CD8-positive, alpha-beta memory T cell (primary cell): ENCODE measurements at regions not wholly inside any gene's neighbourhood (a gene's known extent, or its start where the extent isn't known, plus 50 kb on each side); places are given as distances from the start of the nearest gene placed in this dataset.

Experiments used
- CTCF ChIA-PET: fragments of 350-600 bp; sonication (Branson Sonifier 250); formaldehyde crosslinking; loops from one replicate; lab custom pipeline; 2021; ENCODE audit warnings: antibody characterized with exemption; lab: Charles Lee
- POLR2A ChIA-PET: fragments of 350-600 bp; sonication (Branson Sonifier 250); formaldehyde crosslinking; loops from one replicate; lab custom pipeline; 2021; ENCODE audit warnings: antibody characterized with exemption; lab: Charles Lee
- DNase-seq, 5 donors: peaks; one replicate each; pipeline versions ENCODE4 v3.0.0 to v3.0.0-alpha.2; 2020 to 2022; ENCODE audit warnings: mixed read lengths in 1 of 5
- H3K27ac ChIP-seq: one replicate; pipeline ENCODE4 v1.7.0; 2013; ENCODE audit warnings: low read depth, mild to moderate bottlenecking, low read length, moderate library complexity
- H3K27me3 ChIP-seq: 2 replicates; pipeline ENCODE4 v1.7.0; 2013; ENCODE audit warnings: low read length, mild to moderate bottlenecking; ENCODE audit not compliant: insufficient read depth, poor library complexity, severe bottlenecking
- H3K36me3 ChIP-seq: 2 replicates; pipeline ENCODE4 v1.7.0; 2013; ENCODE audit warnings: mild to moderate bottlenecking, low read length, moderate library complexity; ENCODE audit not compliant: insufficient read depth
- H3K4me1 ChIP-seq: 2 replicates; pipeline ENCODE4 v1.7.0; 2013; ENCODE audit warnings: mild to moderate bottlenecking, low read length, moderate library complexity; ENCODE audit not compliant: insufficient read depth
- H3K4me3 ChIP-seq: 2 replicates; pipeline ENCODE4 v1.7.0; 2013; ENCODE audit warnings: mild to moderate bottlenecking, low read length
- H3K9me3 ChIP-seq: 2 replicates; pipeline ENCODE4 v1.7.0; 2013; ENCODE audit warnings: mild to moderate bottlenecking, low read length
- H3K27ac Mint-ChIP-seq, 8 donors: one replicate each; pipeline ENCODE4 v1.8.0; 2020 to 2021; ENCODE audit warnings: mixed read lengths in 8 of 8, mild to moderate bottlenecking in 6 of 8, inconsistent platforms in 3 of 8, moderate library complexity in 3 of 8
- H3K27me3 Mint-ChIP-seq, 2 donors: one replicate each; pipeline ENCODE4 v1.8.0; 2020 to 2021; ENCODE audit warnings: mixed read lengths in 2 of 2, mild to moderate bottlenecking in 1 of 2, moderate library complexity in 1 of 2
- H3K36me3 Mint-ChIP-seq, 3 donors: one replicate each; pipeline ENCODE4 v1.8.0; 2020 to 2021; ENCODE audit warnings: mixed read lengths in 3 of 3, inconsistent platforms in 1 of 3, mild to moderate bottlenecking in 1 of 3
- H3K4me1 Mint-ChIP-seq, 3 donors: one replicate each; pipeline ENCODE4 v1.8.0; 2020 to 2021; ENCODE audit warnings: mixed read lengths in 3 of 3, inconsistent platforms in 1 of 3, mild to moderate bottlenecking in 1 of 3
- H3K4me3 Mint-ChIP-seq, 7 donors: one replicate each; pipeline ENCODE4 v1.8.0; 2020 to 2021; ENCODE audit warnings: mixed read lengths in 7 of 7, mild to moderate bottlenecking in 6 of 7, moderate library complexity in 4 of 7, inconsistent platforms in 2 of 7
- H3K9me3 Mint-ChIP-seq, 5 donors: one replicate each; pipeline ENCODE4 v1.8.0; 2020 to 2022; ENCODE audit warnings: mixed read lengths in 5 of 5, mild to moderate bottlenecking in 3 of 5, moderate library complexity in 2 of 5, inconsistent platforms in 1 of 5

- H3K27me3 ChIP-seq = peaks cover 3% of the 10 kb centered on the region
These were observed 137.6 kb downstream of the RBFOX3 start for GRCh38 chr17:79473111-79473875.

DNA sequence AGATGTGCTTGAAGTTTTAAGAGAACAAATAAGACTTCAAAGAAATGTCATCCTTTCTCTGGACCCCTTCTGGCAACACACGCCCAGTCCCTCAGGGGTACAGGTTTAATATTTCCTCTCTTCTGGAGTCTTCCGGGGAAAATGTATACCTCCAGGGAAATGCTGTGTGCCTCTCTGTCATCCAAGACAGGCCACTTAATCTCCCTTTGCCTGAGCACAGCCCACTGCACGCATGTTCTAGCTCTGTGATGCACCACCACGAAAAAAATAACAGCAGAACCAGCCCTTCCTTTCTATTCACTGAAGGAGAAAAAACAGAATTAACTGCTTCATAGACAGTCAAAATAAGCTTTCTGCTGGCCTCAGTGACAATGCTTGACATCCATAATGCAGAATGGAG, 140.1 kb downstream of the RBFOX3 start:
- H3K4me3 Mint-ChIP-seq = no peak overlapping the region
- no peak for DNase-seq
- Histone ChIP-seq H3K9me3 (no peaks in the 10 kb centered on the region), H3K36me3 (no peaks in the 10 kb centered on the region), H3K4me3 (no peak overlapping the region), H3K27me3 (peaks cover 7% of the 10 kb centered on the region), H3K27ac (no peak overlapping the region), H3K4me1 (no peaks in the 10 kb centered on the region)
- H3K36me3 Mint-ChIP-seq = no peaks in the 10 kb centered on the region
- no peaks in the 10 kb centered on the region for H3K9me3 Mint-ChIP-seq
- H3K4me1 Mint-ChIP-seq = no peaks in the 10 kb centered on the region
- ChIA-PET CTCF (no interaction called here), POLR2A (no interaction called here)
- H3K27me3 Mint-ChIP-seq = peaks cover 14 to 38% of the 10 kb centered on the region in 2 donors
- H3K27ac Mint-ChIP-seq = peak overlapping the region in 1 of 8 donors; percentile 74

More at GRCh38 chr17:79473111-79473875, 137.6 kb downstream of the RBFOX3 start:
- Histone ChIP-seq H3K9me3 (no peaks in the 10 kb centered on the region), H3K36me3 (no peaks in the 10 kb centered on the region), H3K4me1 (no peaks in the 10 kb centered on the region), H3K27ac (no peak overlapping the region), H3K4me3 (no peak overlapping the region)
- Mint-ChIP-seq H3K36me3 (no peaks in the 10 kb centered on the region), H3K4me1 (no peaks in the 10 kb centered on the region), H3K27me3 (peaks cover 10 to 46% of the 10 kb centered on the region in 2 donors), H3K27ac (peak overlapping the region in 1 of 8 donors; percentile 81), H3K4me3 (no peak overlapping the region), H3K9me3 (no peaks in the 10 kb centered on the region)
- ChIA-PET CTCF (no interaction called here), POLR2A (no interaction called here)
- DNase-seq = no peak

GRCh38 chr17:79469646-79470045, 141.2 kb downstream of the RBFOX3 start:
- Histone ChIP-seq H3K4me3 (no peak overlapping the region), H3K4me1 (no peaks in the 10 kb centered on the region), H3K27ac (no peak overlapping the region), H3K36me3 (no peaks in the 10 kb centered on the region), H3K27me3 (peaks cover 7% of the 10 kb centered on the region), H3K9me3 (no peaks in the 10 kb centered on the region)
- no peaks in the 10 kb centered on the region for H3K9me3 Mint-ChIP-seq
- H3K4me3 Mint-ChIP-seq = no peak overlapping the region
- H3K27ac Mint-ChIP-seq = no peak overlapping the region
- H3K4me1 Mint-ChIP-seq = no peaks in the 10 kb centered on the region
- ChIA-PET CTCF (no interaction called here), POLR2A (no interaction called here)
- peaks cover 15 to 27% of the 10 kb centered on the region in 2 donors for H3K27me3 Mint-ChIP-seq
- no peaks in the 10 kb centered on the region for H3K36me3 Mint-ChIP-seq
- no peak for DNase-seq

GRCh38 chr17:79468183-79468944, 142.5 kb downstream of the RBFOX3 start:
- DNase-seq = no peak
- H3K36me3 Mint-ChIP-seq = no peaks in the 10 kb centered on the region
- Histone ChIP-seq H3K36me3 (no peaks in the 10 kb centered on the region), H3K27ac (no peak overlapping the region), H3K27me3 (peaks cover 7% of the 10 kb centered on the region), H3K9me3 (no peaks in the 10 kb centered on the region), H3K4me3 (no peak overlapping the region), H3K4me1 (no peaks in the 10 kb centered on the region)
- POLR2A ChIA-PET = no interaction called here
- no peaks in the 10 kb centered on the region for H3K9me3 Mint-ChIP-seq
- H3K4me3 Mint-ChIP-seq = no peak overlapping the region
- peaks cover 15 to 18% of the 10 kb centered on the region in 2 donors for H3K27me3 Mint-ChIP-seq
- CTCF ChIA-PET = no interaction called here
- no peak overlapping the region for H3K27ac Mint-ChIP-seq
- no peaks in the 10 kb centered on the region for H3K4me1 Mint-ChIP-seq

DNA sequence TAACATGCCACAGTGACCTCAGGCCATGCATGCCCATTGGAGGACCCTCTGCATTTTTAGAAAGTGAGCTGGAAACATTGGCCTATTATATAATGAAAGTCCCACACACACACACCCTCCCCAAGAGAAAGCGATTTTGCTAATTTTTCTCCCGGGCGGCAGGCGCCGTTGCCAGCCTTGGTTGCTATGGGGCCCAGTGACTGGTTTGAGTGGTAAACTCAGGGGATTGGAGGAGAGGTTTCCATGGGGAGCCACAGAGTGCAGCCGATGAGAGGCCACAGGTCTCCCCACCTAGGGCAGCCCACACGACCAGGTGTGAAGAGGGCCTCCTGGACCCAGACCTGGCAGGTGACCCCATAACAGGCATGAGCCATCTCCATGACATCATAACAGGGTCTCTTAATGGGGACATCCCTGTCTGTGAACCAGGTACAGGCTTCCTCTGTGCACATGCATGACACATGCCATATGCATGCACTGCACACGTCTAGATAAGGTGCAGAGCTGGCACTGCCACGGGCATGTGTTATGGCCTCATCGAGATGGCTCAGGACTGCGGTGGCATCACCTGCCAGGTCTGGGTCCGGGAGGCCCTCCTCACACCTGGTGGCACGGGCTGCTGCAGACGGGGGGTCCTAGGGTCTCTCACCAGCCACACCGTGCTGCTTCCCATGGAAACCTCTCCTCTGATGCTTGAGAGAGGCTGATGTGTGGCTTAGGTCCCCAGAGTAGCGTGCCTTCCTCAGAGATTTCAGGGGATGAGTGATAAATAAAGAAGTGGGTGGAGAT, 144.1 kb downstream of the RBFOX3 start:
- Mint-ChIP-seq H3K4me3 (peak overlapping the region in 1 of 7 donors; percentile 54), H3K4me1 (no peaks in the 10 kb centered on the region), H3K9me3 (no peaks in the 10 kb centered on the region), H3K36me3 (no peaks in the 10 kb centered on the region), H3K27ac (no peak overlapping the region), H3K27me3 (peaks cover 8 to 15% of the 10 kb centered on the region in 2 donors)
- Histone ChIP-seq H3K27ac (no peak overlapping the region), H3K27me3 (peaks cover 7% of the 10 kb centered on the region), H3K4me1 (no peaks in the 10 kb centered on the region), H3K4me3 (no peak overlapping the region), H3K36me3 (no peaks in the 10 kb centered on the region), H3K9me3 (no peaks in the 10 kb centered on the region)
- ChIA-PET CTCF (no interaction called here), POLR2A (no interaction called here)
- DNase-seq = no peak

DNA sequence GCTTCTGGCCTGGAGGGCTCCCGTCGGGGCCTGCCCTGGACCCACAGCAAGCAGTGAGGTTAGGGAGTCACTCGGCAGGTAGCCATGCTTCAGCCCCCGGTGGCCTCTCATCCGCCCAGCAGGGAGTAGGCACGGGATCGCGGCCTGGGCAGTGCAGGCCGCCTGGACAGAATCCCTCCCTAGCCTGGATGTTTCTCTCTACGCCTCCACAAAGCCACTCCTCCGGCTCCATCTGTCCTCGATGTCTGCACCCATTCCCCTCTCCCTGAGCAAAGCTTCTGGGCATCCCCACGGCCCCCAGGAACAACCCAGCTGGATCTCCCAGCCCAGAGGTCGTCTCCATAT, 145.2 kb downstream of the RBFOX3 start:
- Mint-ChIP-seq H3K27ac (no peak overlapping the region), H3K36me3 (no peaks in the 10 kb centered on the region)
- CTCF ChIA-PET = no interaction called here

DNA sequence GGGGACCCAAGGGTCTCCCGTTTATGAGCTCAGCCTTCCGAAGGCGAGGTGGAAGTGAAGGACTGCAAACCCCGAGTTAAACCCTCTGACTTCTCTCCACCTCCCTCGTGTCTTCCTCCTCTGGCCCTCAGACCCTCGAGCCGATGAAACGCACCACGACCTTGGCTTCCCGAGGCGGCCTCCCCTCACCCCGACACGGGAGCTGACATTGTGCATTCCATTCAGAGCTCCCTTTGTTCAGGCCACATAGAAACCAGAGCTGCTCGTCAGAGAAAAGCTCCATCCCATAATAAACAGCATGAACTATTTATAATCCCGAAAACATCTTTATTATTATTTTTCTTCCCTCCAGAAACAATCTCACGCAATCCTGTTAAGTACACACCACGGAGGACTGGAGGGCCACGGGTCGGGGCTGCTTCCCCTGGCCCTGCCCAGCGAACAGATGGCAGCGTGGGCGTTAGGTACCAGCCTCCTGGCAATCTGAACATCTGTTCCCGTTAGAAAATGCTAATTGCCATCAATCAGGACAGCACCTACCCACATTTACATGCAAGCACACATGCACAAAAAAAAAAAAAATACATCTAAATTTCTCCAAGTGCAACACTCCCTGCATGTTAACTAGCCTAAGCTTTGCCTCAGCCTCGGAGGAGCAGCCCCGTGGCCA, 145.7 kb downstream of the RBFOX3 start:
- peaks cover 7% of the 10 kb centered on the region for H3K27me3 ChIP-seq
- POLR2A ChIA-PET = no interaction called here
- Mint-ChIP-seq H3K9me3 (no peaks in the 10 kb centered on the region), H3K4me1 (no peaks in the 10 kb centered on the region), H3K27ac (no peak overlapping the region), H3K4me3 (no peak overlapping the region), H3K36me3 (no peaks in the 10 kb centered on the region), H3K27me3 (peaks cover 4 to 6% of the 10 kb centered on the region in 2 donors)
- DNase-seq = no peak
- H3K4me1 ChIP-seq = no peaks in the 10 kb centered on the region
- CTCF ChIA-PET = no interaction called here
- H3K27ac ChIP-seq = no peak overlapping the region
- H3K4me3 ChIP-seq = no peak overlapping the region
- no peaks in the 10 kb centered on the region for H3K9me3 ChIP-seq
- H3K36me3 ChIP-seq = no peaks in the 10 kb centered on the region

More for the DNA sequence above, 145.2 kb downstream of the RBFOX3 start:
- Mint-ChIP-seq H3K4me1 (no peaks in the 10 kb centered on the region), H3K27me3 (peaks cover 6 to 8% of the 10 kb centered on the region in 2 donors), H3K4me3 (no peak overlapping the region), H3K9me3 (no peaks in the 10 kb centered on the region)
- no peak overlapping the region for H3K4me3 ChIP-seq
- DNase-seq = no peak
- no peaks in the 10 kb centered on the region for H3K36me3 ChIP-seq
- no peaks in the 10 kb centered on the region for H3K4me1 ChIP-seq
- no peaks in the 10 kb centered on the region for H3K9me3 ChIP-seq
- POLR2A ChIA-PET = no interaction called here
- H3K27me3 ChIP-seq = peaks cover 7% of the 10 kb centered on the region
- H3K27ac ChIP-seq = no peak overlapping the region
